ENCODE measurements at regions not wholly inside any gene's neighbourhood (a gene's known extent, or its start where the extent isn't known, plus 50 kb on each side); places are given as distances from the start of the nearest gene placed in this dataset.

GRCh38 chr1:217012659-217013058, 289.4 kb upstream of the ESRRG start:
- no peak overlapping the region for H3K4me2 ChIP-seq (ENCODE audit: low read depth, low read length, poor library complexity, severe bottlenecking)
- H3K9me3 ChIP-seq (ENCODE audit: insufficient read depth, low read depth, low read length) = no peaks in the 10 kb centered on the region
- H4K20me1 ChIP-seq (ENCODE audit: insufficient read depth, low read length, poor library complexity, severe bottlenecking) = no peaks in the 10 kb centered on the region
- no peaks in the 10 kb centered on the region for H3F3A ChIP-seq (ENCODE audit: low read depth)
- no peaks in the 10 kb centered on the region for H3K27me3 ChIP-seq (ENCODE audit: insufficient read depth, low read length, poor library complexity, severe bottlenecking)
- H3K79me2 ChIP-seq (ENCODE audit: insufficient read depth, low read length) = no peaks in the 10 kb centered on the region
- TF ChIP-seq EZH2phosphoT487 (IDR thresholded peaks at IDR 0.05; ENCODE audit: borderline replicate concordance) (no peak), CTCF (conservative IDR thresholded peaks at IDR 0.05; ENCODE audit: low read length) (no peak)
- H3K36me3 ChIP-seq (ENCODE audit: insufficient read depth, low read length) = no peaks in the 10 kb centered on the region
- H3K9ac ChIP-seq (ENCODE audit: low read depth, low read length, poor library complexity, severe bottlenecking) = no peak overlapping the region
- H3K4me3 ChIP-seq (ENCODE audit: low read length, poor library complexity, severe bottlenecking) = no peak overlapping the region
- H3K4me1 ChIP-seq (ENCODE audit: insufficient read depth, low read length, poor library complexity, severe bottlenecking) = no peaks in the 10 kb centered on the region
- H3K9me2 ChIP-seq (replicated peaks; ENCODE audit: low read depth, low read length) = no peaks in the 10 kb centered on the region
- no peak overlapping the region for H2AFZ ChIP-seq (ENCODE audit: low read length)

- H3K36me3 ChIP-seq (ENCODE audit: insufficient read depth, low read length) = no peaks in the 10 kb centered on the region
- H3K9ac ChIP-seq (ENCODE audit: low read depth, low read length, poor library complexity, severe bottlenecking) = no peak overlapping the region
- no peaks in the 10 kb centered on the region for H3F3A ChIP-seq (ENCODE audit: low read depth)
- no peaks in the 10 kb centered on the region for H3K9me2 ChIP-seq (replicated peaks; ENCODE audit: low read depth, low read length)
- no peak overlapping the region for H3K4me2 ChIP-seq (ENCODE audit: low read depth, low read length, poor library complexity, severe bottlenecking)
- no peaks in the 10 kb centered on the region for H4K20me1 ChIP-seq (ENCODE audit: insufficient read depth, low read length, poor library complexity, severe bottlenecking)
- H3K27me3 ChIP-seq (ENCODE audit: insufficient read depth, low read length, poor library complexity, severe bottlenecking) = no peaks in the 10 kb centered on the region
- no peaks in the 10 kb centered on the region for H3K4me1 ChIP-seq (ENCODE audit: insufficient read depth, low read length, poor library complexity, severe bottlenecking)
- no peak for TF ChIP-seq EZH2phosphoT487 (IDR thresholded peaks at IDR 0.05; ENCODE audit: borderline replicate concordance)
- no peaks in the 10 kb centered on the region for H3K9me3 ChIP-seq (ENCODE audit: insufficient read depth, low read depth, low read length)
- H2AFZ ChIP-seq (ENCODE audit: low read length) = no peak overlapping the region
- H3K4me3 ChIP-seq (ENCODE audit: low read length, poor library complexity, severe bottlenecking) = no peak overlapping the region
- H3K79me2 ChIP-seq (ENCODE audit: insufficient read depth, low read length) = no peaks in the 10 kb centered on the region
Observed at GRCh38 chr1:217011097-217011496, 287.9 kb upstream of the ESRRG start.

- H3K36me3 ChIP-seq (ENCODE audit: insufficient read depth, low read length) = no peaks in the 10 kb centered on the region
- H3K4me2 ChIP-seq (ENCODE audit: low read depth, low read length, poor library complexity, severe bottlenecking) = no peak overlapping the region
- no peaks in the 10 kb centered on the region for H3K27me3 ChIP-seq (ENCODE audit: insufficient read depth, low read length, poor library complexity, severe bottlenecking)
- H2AFZ ChIP-seq (ENCODE audit: low read length) = no peak overlapping the region
- H3K4me3 ChIP-seq (ENCODE audit: low read length, poor library complexity, severe bottlenecking) = no peak overlapping the region
- H4K20me1 ChIP-seq (ENCODE audit: insufficient read depth, low read length, poor library complexity, severe bottlenecking) = no peaks in the 10 kb centered on the region
- no peak overlapping the region for H3K9ac ChIP-seq (ENCODE audit: low read depth, low read length, poor library complexity, severe bottlenecking)
- no peaks in the 10 kb centered on the region for H3K9me3 ChIP-seq (ENCODE audit: insufficient read depth, low read depth, low read length)
- no peaks in the 10 kb centered on the region for H3F3A ChIP-seq (ENCODE audit: low read depth)
- TF ChIP-seq CTCF (conservative IDR thresholded peaks at IDR 0.05; ENCODE audit: low read length) (no peak), EZH2phosphoT487 (IDR thresholded peaks at IDR 0.05; ENCODE audit: borderline replicate concordance) (no peak)
- no peaks in the 10 kb centered on the region for H3K79me2 ChIP-seq (ENCODE audit: insufficient read depth, low read length)
- no peaks in the 10 kb centered on the region for H3K9me2 ChIP-seq (replicated peaks; ENCODE audit: low read depth, low read length)
- no peaks in the 10 kb centered on the region for H3K4me1 ChIP-seq (ENCODE audit: insufficient read depth, low read length, poor library complexity, severe bottlenecking)
Observed at GRCh38 chr1:217010253-217010652, 287.0 kb upstream of the ESRRG start.

GRCh38 chr1:217009376-217009775, 286.1 kb upstream of the ESRRG start:
- Histone ChIP-seq H3K4me2 (ENCODE audit: low read depth, low read length, poor library complexity, severe bottlenecking) (no peak overlapping the region), H4K20me1 (ENCODE audit: insufficient read depth, low read length, poor library complexity, severe bottlenecking) (no peaks in the 10 kb centered on the region), H3K4me1 (ENCODE audit: insufficient read depth, low read length, poor library complexity, severe bottlenecking) (no peaks in the 10 kb centered on the region), H3K9me2 (replicated peaks; ENCODE audit: low read depth, low read length) (no peaks in the 10 kb centered on the region), H3K9ac (ENCODE audit: low read depth, low read length, poor library complexity, severe bottlenecking) (no peak overlapping the region), H3K9me3 (ENCODE audit: insufficient read depth, low read depth, low read length) (no peaks in the 10 kb centered on the region), H3K27me3 (ENCODE audit: insufficient read depth, low read length, poor library complexity, severe bottlenecking) (no peaks in the 10 kb centered on the region), H3K79me2 (ENCODE audit: insufficient read depth, low read length) (no peaks in the 10 kb centered on the region), H3K4me3 (ENCODE audit: low read length, poor library complexity, severe bottlenecking) (no peak overlapping the region), H3F3A (ENCODE audit: low read depth) (no peaks in the 10 kb centered on the region), H2AFZ (ENCODE audit: low read length) (no peak overlapping the region), H3K36me3 (ENCODE audit: insufficient read depth, low read length) (no peaks in the 10 kb centered on the region)
- TF ChIP-seq EZH2phosphoT487 (IDR thresholded peaks at IDR 0.05; ENCODE audit: borderline replicate concordance) = no peak
- no peak for TF ChIP-seq CTCF (conservative IDR thresholded peaks at IDR 0.05; ENCODE audit: low read length)

Data from Loucy (cell line).